ENCODE measurements at regions not wholly inside any gene's neighbourhood (a gene's known extent, or its start where the extent isn't known, plus 50 kb on each side); places are given as distances from the start of the nearest gene placed in this dataset.

DNA sequence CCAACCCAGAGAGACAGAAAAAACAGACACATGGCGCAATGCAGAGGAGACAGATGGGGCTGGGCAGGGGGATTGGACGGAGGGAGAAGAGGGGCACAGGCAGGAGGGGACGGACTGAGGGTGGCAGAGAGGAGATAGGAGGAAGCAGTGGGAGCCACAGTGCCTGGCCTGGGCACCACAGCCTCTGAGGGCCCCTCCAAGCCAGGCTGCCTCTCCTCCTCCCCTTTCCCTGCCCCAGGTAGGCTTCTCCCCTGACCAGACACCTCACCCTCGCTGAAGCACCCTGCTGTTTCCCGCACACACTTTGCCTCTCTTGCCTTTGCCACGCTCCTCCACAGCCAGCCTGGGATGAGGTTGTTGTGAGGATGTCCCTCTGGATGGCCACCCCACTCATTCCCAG is 84.0 kb upstream of the PRR20G start:
- TF ChIP-seq, protein P1, sequence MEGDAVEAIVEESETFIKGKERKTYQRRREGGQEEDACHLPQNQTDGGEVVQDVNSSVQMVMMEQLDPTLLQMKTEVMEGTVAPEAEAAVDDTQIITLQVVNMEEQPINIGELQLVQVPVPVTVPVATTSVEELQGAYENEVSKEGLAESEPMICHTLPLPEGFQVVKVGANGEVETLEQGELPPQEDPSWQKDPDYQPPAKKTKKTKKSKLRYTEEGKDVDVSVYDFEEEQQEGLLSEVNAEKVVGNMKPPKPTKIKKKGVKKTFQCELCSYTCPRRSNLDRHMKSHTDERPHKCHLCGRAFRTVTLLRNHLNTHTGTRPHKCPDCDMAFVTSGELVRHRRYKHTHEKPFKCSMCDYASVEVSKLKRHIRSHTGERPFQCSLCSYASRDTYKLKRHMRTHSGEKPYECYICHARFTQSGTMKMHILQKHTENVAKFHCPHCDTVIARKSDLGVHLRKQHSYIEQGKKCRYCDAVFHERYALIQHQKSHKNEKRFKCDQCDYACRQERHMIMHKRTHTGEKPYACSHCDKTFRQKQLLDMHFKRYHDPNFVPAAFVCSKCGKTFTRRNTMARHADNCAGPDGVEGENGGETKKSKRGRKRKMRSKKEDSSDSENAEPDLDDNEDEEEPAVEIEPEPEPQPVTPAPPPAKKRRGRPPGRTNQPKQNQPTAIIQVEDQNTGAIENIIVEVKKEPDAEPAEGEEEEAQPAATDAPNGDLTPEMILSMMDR (IDR thresholded peaks at IDR 0.05) = no peak
- TF ChIP-seq YY1 (IDR thresholded peaks at IDR 0.05; ENCODE audit: low read depth) (no peak), POLR2AphosphoS5 (IDR thresholded peaks at IDR 0.05; ENCODE audit: low read depth, low read length) (no peak)

Measured in SK-N-SH (cell line).